HEK293 (cell line): ENCODE measurements at regions not wholly inside any gene's neighbourhood (a gene's known extent, or its start where the extent isn't known, plus 50 kb on each side); places are given as distances from the start of the nearest gene placed in this dataset.

Experiments used
- HOXA7 ChIP-seq: sonication (generic); formaldehyde crosslinking; IDR thresholded peaks from 2 replicates; pipeline ENCODE4 v1.8.1; 2022; ENCODE audit warnings: missing genetic modification reagents, borderline replicate concordance
- ZIC2 ChIP-seq: fragments of 450-650 bp; formaldehyde crosslinking; IDR thresholded peaks from 2 replicates; pipeline ENCODE4 v1.5.1; 2016; ENCODE audit warnings: missing biosample characterization, missing genetic modification characterization
- TF ChIP-seq, protein P1 (sequence below): sonication (generic); formaldehyde crosslinking; IDR thresholded peaks from 2 replicates; pipeline ENCODE4 v1.8.1; 2022; ENCODE audit warnings: mild to moderate bottlenecking, moderate library complexity, missing genetic modification reagents

DNA sequence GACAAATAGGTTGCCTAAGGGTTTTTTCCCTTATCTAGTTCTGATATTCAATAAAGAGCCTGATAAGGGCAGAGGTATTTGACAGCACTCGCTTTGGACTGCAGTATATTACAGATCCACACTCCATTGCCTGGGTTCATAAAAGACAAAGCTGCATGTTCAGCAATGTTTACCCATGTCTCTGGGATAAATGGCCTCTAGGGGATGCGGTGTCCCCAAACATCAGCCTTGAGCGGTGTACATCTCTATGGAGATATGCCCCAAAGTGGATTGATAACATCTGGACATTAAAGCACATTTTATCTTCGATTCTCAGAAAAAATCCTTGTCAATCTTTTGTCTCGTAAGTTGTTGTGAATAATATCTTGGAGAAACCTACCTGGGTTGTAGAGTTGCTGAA, 660.8 kb upstream of the AADAT start:
- no peak for TF ChIP-seq ZIC2 (tag by site-specific recombination)
- no peak for TF ChIP-seq HOXA7
- TF ChIP-seq, protein P1, sequence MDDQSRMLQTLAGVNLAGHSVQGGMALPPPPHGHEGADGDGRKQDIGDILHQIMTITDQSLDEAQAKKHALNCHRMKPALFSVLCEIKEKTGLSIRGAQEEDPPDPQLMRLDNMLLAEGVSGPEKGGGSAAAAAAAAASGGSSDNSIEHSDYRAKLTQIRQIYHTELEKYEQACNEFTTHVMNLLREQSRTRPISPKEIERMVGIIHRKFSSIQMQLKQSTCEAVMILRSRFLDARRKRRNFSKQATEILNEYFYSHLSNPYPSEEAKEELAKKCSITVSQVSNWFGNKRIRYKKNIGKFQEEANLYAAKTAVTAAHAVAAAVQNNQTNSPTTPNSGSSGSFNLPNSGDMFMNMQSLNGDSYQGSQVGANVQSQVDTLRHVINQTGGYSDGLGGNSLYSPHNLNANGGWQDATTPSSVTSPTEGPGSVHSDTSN (CRISPR knock-in tag) = no peak
